Right renal cortex interstitium (tissue), 3 donors: ENCODE measurements at regions not wholly inside any gene's neighbourhood (a gene's known extent, or its start where the extent isn't known, plus 50 kb on each side); places are given as distances from the start of the nearest gene placed in this dataset.

Source experiments
- DNase-seq, 3 donors: peaks; one replicate each; pipeline ENCODE4 v3.0.0-alpha.2; 2013; ENCODE audit warnings: low read depth in 3 of 3, low spot score in 2 of 3

- DNase-seq = no peak
Observed at GRCh38 chr13:64867856-64868255, 2362.3 kb downstream of the PCDH9 start.

GRCh38 chr13:64866331-64866730 is 2363.8 kb downstream of the PCDH9 start:
- no peak for DNase-seq

DNA sequence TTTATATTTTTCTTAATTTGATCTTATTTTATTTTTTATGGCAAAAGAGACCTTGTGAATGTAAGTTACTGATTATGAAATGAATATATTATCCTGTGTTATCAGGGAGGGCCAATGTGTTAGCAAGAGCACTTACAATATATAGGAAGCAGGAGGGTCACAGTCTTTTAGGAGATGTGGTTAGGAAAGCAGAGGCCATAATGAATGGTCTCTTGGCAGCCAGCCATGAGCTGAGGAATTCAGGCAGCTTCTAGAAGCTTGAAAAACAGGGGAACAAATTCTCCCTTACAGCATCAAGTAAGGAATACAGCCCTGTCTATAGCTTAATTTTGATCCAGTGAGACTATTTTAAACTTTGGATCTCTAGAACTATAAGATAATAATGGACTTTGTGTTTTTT is 2374.6 kb downstream of the PCDH9 start:
- DNase-seq = peak in 2 of 3 donors; percentile 9 to 21

GRCh38 chr13:64850017-64850416 is 2380.1 kb downstream of the PCDH9 start:
- DNase-seq = no peak

- no peak for DNase-seq
Observed at GRCh38 chr13:64849196-64849595, 2380.9 kb downstream of the PCDH9 start.

DNA sequence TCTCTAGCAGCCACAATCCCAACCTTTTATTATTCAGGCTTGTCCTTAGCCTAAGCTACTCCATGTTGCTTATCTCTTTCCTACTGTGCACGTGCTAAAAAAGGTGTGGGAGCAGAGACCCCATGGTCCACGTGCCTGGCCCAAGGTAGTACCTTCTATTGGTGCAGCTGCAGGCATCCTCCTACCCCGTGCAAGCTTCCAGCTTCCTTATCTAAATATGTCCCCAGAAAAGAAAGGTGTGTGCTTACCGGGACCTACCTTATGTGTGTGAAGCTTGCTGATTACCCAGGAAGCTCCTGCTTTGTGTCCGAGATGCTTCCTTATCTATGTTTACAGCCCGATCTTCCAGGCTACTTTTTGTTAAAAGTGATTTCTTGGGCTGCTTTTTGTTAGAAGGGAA is 2382.4 kb downstream of the PCDH9 start:
- DNase-seq = no peak

DNA sequence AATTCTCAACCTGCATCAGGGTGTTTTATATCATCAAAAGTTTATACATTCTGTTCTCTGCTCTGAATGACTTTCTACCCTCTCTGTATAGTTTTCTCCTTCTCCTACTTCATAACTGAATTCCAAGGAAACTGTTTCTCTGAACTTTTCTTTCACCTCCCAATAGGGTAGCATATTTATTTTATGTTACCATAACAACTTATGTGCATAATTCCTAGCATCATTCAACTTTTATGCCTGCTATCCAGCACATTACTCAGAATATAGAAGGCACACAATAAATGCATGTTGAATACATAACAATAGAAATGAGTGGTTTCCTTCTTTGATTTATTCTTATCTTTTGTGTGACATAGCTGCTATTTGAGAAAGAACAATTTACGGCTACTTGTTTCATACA is 2385.0 kb downstream of the PCDH9 start:
- no peak for DNase-seq

- no peak for DNase-seq
Observed at GRCh38 chr13:64819081-64819480, 2411.1 kb downstream of the PCDH9 start.

GRCh38 chr13:64817691-64818090 is 2412.4 kb downstream of the PCDH9 start:
- DNase-seq = no peak

DNA sequence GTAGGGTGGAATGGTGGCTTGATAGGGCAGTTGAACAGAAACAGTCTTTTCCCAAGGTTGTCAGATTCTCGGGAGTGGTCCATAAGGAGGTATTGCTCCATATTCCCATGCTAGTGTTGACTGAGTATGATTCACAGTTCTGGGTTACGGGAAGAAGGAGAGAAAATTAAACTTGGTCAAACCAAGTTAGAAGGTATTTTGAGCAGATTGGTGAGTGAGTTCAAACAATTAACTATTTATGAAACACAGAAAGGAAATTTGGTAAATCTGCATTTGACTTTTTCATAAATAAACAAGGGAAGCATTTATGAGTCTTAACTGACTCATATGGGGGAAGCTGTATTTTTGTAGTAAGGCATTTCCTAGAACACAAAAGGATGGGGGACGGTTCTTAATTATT is 2419.4 kb downstream of the PCDH9 start:
- DNase-seq = no peak

DNA sequence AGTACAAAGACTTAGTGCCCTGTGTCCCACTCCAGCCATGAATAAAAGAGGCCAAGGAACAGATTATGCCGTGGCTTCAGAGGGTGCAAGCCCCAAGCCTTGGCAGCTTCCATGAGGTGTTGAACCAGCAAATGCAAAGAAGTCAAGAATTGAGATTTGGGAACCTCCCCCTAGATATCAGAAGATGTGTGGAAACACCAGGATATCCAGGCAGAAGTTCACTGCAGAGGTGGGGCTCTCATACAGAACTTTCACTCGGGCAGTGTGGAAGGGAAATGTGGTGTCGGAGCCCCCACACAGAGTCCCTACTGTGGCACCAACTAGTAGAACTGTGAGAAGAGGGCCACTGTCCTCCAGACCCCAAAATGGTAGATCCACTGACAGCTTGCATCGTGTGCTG is 2421.4 kb downstream of the PCDH9 start:
- DNase-seq = no peak

DNA sequence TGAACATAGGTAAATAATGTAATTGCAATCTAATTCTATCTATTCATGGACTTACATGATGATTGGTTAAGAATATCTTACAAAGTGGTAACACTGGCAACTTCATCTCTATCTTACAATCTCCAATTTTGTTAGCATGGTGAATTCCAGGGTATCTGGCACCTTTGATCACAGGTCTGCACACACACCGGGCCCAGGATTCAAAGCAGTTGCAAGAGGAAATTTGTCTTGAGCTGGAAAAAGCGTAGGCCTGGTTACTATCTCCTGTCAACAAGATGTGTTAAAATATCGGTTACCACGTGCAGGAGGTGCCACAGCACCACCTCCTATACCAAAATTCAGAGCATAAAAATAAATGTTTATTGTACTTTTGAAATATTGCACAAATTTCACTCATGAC is 2428.4 kb downstream of the PCDH9 start:
- DNase-seq = no peak

GRCh38 chr13:64798422-64798821 is 2431.7 kb downstream of the PCDH9 start:
- DNase-seq = no peak

- no peak for DNase-seq
Observed at GRCh38 chr13:64793592-64793991, 2436.5 kb downstream of the PCDH9 start.

GRCh38 chr13:64793131-64793530 is 2437.0 kb downstream of the PCDH9 start:
- no peak for DNase-seq

DNA sequence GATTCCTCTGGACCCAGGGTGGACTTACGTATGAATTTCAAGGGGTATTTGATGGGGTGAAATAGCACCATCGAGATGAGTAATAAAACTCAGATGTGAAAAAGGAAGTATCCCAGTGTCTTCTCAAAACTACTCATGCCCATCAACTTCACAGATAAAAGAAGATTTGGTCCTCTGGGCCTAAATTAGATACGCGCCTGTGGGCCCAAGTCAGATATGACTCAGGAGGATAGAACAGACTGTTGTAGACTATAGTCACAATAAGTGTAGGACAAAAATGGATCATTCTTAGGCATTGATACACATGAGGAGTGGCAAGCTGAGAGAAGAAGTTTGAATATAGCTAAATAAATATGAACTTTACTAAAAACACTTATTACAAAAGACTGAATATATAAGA is 2438.8 kb downstream of the PCDH9 start:
- no peak for DNase-seq

DNA sequence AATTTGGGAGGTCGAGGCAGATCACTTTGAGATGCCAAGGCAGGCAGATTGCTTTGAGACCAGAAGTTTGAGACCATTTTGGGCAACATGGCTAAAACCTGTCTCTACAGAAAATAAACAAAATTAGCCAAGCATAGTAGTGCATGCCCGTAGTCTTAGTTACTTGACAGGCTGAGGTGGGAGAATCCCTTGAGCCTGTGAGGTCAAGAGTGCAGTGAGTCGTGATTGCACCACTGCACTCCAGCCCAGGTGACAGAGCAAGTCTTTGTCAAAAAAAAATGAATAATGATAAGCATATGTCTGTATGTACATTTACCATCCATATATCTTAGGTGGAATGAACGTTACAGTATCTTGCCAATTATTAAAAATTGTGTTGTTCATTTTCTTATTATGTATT is 2447.7 kb downstream of the PCDH9 start:
- DNase-seq = no peak

- DNase-seq = no peak
Observed at GRCh38 chr13:64778002-64778401, 2452.1 kb downstream of the PCDH9 start.

GRCh38 chr13:64774915-64775314 is 2455.2 kb downstream of the PCDH9 start:
- DNase-seq = no peak

GRCh38 chr13:64770743-64771142 is 2459.4 kb downstream of the PCDH9 start:
- DNase-seq = no peak

DNA sequence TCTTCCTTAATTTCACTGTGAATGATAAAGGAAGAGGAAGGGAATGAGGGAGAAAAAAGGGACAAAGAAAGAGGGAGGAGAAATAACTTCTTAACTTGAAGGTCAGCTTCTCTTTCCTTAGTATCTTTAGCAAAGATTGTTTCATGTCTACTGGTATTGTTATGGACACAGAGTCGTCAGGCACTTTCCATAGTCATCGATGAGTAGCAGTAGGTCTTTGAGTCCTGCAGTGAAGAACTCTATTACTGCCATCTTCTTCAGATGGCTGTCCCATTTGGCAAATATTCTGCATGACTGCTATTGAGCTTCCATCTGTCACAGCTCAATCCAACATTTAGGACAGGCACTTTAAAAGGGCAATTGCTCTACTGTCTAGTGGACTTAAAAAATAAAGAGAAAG is 2463.1 kb downstream of the PCDH9 start:
- no peak for DNase-seq

GRCh38 chr13:64765636-64766035 is 2464.5 kb downstream of the PCDH9 start:
- DNase-seq = no peak

DNA sequence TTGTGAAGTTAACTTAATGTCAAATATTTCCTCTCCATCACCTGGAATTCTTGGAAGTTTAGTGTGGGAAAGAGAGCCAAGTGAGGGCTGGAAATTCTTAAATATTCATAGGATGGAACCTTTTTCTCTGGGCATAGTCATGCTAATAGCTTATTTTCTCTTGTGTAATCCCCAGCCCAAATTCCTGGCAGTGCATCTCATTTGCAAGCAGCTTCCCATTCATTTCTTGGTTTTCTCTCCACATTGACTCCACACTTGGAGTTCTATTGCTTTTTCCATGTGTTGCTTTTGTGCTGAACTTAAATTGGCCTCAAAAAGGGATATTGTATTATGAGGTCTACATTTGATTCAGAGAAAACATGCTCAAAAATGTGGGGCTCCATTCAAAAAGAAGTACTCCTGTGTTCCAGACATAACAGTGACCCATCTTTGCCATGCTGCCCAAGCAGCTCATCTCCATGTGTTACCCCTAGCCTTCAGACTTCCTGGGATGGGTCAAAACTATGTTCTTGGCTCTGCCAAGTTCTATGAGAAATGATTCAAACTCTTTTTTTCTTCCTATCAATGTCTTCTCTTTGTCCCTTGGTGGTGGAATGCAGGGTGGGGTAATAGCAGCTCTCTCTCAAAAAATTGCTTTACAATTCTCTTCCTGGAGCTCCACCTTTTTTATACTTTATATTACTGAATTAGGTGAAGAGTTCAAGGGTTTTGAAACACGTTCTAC is 2471.5 kb downstream of the PCDH9 start:
- DNase-seq = no peak
